GF-D8 (cell line): ENCODE measurements at regions not wholly inside any gene's neighbourhood (a gene's known extent, or its start where the extent isn't known, plus 50 kb on each side); places are given as distances from the start of the nearest gene placed in this dataset.
A peak's percentile ranks its signal among the peaks of the same experiment; 100 is the strongest.

Experiments
- DNase-seq: peaks from one replicate; lab custom pipeline; 2025; lab: John Stamatoyannopoulos, UW

DNA sequence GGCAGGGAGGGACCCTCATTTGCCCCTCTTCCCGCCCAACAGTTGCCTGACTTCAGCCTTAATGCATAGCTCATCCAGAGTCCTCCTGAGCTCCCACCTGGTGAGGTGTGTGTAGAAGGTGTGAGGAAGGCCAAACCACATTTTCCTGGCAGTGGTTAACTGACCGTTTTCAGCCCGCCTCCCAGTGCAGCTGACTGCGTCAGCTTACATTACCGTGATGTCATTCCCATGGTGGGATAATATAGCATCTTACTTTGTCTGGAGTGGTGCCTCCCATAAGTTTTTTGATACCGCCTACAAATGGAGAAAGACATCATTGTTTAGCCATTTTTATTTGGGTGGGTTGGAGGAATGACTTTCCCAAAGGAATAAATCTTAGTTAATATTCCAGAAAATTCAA, 151.9 kb downstream of the C9orf152 start:
- no peak for DNase-seq

DNA sequence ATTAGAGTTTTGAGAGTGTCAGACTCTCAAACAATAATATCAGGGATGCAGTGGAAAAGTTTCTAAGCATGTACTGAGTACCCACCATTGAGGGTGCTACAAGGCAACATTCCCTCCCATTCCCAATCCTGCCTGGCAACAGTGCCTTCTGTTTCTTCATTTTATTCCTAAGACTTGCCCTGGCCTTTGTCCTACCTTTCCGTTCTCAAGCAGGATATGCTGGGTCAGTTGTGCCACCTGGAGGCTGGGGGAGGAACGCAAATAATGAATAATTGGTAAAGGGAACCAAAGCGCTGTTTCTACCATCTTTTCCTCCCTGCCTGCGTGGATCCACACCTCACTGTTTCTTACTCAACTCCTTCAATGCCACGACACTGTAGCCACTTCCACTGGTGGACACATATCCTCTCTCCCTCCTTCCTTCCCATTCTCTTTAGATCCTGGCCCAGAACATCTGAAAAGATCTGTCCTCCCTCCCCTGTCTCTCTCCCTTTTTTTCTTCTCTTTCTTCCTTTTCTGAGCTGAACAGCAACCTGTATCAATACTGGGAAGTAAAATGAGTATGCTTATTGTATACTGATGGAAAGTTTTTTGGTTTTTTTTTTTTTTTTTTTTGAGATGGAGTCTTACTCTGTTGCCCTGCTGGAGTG, 149.5 kb downstream of the C9orf152 start:
- no peak for DNase-seq

DNA sequence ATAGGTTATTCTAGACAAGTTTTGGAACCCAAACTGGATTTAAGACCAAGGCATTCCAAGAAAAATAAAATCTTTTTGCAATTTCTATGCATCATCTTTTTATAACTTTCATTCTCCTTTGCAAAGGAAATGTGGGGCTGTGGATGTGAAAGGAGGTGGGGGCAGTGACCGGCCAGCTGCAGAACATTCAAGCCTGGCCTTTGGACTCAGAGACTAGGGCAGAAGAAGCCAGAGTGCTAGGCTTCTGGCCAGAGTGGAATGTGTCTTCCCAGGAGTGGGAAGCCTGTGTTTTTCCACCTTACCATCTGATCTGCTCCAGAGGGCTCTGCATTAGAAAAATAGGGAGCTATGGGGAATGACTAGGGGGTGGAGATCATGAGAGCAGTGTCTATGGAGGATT, 148.5 kb downstream of the C9orf152 start:
- DNase-seq: no peak

DNA sequence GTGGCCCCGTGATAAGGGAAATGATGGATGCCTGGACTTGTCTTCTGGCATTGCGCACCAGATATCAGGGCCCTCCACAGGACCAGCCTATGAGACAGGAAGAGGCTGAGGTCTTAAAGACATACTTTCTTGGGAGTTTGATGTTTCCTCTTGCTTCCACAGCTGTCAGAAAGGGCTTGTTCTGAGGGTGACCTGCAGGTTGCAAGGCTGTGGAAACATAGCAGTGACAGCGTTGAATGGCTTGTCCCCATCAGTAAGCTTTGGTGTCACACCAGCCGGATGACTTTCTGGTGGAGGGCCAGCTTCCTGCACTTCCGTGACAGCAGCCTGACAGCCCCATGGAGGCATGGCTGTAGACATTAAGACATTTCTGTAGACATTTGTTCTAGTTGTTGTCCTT, 143.2 kb downstream of the C9orf152 start:
- no peak for DNase-seq

DNA sequence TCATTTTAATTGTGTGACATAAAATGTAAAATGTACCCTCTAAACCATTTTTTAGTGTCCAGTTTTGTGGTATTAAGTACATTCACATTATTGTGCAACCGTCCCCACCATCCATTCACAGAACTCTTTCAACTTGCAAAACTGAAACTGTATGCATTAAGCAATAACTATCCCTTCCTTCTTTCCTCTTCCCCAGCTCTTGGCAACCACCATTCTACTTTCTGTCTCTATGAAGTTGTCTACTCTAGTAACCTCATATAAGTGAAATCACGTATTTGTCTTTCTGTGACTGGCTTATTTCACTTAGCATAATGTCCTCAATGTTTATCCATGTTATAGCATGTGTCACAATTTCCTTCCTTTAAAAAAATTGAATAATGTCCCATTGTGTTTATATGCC, 142.4 kb downstream of the C9orf152 start:
- DNase-seq: peak; percentile 90

DNA sequence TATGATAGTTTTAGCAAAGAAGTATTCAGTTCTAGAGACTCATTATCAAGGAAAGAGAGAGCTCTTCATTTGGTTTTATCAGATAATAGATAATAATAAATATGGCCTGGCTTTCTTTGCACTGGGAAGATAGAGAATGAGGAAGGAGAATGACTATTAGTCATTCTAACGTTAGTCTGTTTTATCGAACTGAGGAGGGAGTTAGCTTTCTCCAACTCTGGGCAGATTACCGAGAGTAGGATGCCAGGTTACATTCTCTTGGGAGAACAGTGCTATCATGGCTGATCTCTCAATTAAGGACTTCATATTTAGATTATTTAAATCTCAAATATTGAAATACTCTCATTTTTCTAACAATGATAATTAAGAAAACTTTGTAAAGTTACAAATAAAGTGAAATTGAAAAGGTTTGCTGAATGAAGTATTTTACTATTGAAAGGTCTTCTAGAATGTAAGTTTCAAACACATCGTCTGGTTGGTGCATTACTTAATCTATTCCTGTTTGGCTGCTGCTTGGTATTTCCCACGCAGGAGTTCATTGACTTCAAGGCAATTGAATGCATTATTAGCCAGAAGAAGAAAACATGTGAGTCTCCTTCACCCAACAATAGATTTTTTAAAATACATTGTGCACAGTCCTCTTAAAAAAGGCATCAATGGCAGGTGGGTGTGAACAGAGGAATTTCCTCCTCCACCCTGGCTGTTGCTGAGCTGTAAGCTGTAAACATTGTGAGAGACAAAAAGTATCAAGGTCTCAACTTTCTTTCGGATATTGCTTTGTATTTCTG, 140.8 kb downstream of the C9orf152 start:
- DNase-seq: no peak

DNA sequence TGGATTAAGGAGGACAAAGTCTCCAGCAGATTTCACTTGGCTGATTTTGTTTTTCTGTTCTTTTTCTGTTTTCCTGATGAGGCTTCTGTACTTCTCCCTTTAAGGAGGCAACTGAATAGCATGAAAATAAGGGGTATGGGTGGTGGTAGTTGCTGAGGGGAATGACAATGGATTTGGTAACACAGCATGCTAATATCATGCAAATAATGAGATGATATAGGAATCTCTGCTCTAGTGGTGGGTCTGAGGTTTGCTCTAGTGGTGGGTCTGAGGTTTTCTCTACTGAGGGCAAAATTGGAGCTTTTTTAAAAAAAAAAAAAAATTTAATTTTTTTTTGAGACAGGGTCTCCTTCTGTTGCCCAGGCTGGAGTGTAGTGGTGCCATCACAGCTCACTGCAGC, 139.7 kb downstream of the C9orf152 start:
- no peak for DNase-seq

DNA sequence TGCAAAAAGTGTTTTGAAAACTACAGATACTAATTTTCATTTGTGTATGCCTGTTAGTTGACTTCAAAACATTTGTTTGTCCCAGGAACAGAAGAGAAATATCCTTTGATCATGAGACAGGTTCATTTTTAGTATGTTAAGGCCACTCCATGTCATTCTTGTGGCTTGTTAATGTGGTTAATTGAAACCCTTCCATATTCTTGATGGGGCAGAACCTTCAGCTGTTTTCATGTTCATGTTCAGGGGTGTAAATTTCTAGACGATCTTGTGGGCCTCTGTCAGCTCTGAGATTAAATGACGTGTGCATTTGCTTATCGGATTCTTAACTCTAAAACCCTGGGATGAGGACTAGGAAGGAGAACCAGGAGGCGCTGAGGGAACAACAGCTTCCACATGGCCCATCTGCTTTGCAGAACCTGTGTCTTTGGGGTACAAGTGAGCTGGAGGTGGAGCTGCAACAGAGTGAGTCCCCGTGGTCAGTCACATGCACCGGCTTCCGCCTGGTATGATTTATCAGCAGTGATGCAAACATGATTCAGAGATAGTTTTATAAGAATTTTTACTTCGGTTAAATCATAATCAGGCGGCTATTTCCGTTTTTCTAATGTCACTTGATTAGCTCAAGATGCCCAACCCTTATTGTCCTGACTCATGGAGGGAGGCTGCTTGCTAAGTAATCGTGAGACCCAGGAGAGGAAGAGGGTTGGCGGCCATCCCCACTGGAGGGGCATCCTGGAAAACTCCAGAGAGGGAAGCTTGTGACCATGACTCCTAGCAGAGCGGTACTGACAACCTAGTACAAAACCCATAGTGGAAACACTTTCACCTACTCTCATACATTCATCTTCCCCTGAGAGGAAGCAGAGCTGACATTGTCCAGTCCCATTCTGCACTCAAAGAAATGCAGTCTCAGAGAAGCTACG, 138.4 kb downstream of the C9orf152 start:
- no peak for DNase-seq

DNA sequence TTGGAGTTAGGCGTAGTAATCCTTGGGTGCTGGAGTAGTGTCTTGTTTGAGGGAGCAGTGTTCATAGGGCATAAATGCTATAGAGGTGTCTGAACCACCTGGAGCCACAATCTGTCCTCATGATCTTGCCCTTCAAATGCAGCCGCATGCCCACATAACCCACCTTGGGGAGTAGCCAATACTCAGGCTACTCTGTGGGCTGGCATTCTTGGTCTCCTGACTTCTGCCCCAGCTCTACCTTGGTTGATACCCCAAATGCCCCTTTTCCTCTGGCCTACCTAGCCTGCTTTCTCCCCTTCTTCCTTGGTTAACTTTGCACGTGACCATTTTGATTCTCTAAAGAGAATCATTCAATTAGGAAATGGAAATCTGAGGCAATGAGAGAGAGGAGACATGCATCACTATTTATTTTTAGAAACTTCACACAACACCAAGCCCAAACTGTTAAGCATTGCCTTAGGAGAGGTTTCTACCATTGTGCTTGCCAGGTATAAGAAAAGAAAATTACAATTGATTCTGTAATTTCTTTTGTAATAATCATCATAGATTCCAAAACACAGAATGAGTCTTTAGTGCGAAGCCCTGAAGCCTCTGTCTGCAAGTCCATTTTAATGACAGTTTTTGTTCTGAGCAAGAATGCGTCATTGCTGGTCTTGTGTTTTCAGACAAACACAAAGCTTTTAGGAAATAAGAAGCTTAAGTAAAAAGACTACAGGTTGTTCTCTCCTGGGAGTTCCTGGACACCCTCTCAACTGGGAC, 135.2 kb downstream of the C9orf152 start:
- DNase-seq: no peak

DNA sequence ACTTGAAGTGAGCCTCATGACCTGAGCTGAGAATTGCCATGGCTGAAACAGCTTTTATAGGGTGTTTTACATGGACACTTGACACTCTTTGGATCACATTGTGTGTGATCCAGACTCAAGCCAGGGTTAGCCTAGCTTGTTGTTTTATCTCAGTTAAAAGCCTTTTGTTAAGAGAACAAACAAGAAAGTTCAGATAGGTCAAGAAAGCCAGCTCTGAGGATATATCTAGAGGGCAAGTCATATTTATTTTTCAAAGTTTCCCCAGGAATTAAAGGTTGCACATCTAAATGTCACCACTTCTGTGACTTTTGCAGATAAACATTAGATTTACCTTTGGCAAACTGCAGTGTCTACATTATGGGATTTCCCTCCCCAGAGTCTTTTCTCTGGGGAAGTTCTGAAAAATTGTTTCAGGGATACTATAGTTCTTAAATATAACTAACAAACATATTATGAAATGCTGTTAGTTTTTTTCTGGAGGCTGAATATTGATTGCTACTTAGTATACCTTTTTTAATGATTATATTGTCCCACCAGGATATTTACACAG, 134.5 kb downstream of the C9orf152 start:
- DNase-seq: no peak

DNA sequence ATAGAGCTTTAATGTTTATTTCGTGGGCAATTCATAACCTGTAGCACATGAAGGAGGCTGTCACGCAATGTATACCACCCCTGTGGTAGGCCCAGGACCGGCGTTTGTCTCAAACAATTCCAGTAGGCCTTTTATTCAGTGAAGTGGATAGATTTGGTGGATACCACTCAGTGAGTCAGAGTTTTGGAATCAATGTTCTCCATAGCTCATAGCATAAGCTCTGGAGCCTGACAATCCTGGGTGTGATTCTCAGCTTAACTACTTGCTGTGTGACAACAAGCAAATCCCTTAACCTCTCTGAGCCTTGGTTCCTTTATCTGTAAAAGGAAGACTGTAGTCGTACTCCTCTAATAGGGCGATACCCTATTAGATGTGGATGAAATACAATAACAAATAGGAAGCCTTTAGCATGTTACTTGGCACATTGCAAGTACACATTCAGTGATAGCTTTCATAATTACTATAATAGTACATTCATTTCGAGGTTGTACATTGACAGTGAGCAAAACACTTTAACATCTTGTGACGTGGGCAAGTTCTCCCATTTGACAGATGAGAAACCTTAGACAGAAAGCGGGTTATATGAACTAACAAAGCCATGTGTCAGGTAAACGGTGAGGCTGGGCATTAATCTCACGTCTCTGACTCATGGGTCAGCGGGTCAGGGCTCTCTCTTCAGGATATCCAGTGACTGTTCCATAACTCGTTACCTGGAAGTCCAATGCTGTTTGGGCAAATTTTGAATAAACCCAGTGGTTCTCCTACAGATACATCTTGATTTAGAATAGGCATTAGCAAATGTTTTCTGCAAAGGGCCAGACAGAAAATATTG, 130.8 kb downstream of the C9orf152 start:
- no peak for DNase-seq

DNA sequence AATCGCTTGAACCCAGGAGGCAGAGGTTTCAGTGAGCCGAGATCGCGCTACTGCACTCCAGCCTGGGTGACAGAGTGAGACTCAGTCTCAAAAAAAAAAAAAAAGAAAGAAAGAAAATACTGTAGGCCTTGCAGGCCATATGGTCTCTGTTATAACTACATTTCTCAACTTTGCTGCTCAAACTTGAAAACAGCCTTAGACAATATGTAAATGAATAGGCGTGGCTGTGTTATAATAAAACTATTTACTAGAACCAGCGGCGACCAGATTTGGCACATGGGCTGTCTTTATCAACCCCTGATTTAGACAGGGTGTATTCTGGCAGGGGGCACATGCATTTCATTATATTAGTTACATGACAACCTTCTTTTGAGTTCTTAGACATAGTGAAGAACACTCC, 130.0 kb downstream of the C9orf152 start:
- DNase-seq: no peak

DNA sequence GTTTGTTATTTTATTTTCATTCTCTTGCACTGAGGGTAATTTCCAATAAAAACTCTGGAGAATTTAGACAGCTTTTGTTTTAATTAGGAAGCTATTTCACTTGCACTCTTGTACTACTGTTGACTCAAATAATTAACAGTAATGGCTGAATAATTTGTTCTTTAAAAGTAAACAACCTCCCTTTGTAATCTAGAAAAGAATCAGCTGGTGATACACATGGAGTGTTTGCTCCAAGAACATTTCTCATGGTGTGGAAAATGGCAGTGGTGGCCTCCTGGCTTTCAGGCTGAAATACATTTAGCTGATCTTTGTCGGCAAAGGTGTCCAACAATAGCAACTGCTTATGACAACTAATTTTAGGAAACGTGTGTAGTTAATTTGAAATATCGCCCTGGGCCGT, 129.4 kb downstream of the C9orf152 start:
- DNase-seq: no peak

DNA sequence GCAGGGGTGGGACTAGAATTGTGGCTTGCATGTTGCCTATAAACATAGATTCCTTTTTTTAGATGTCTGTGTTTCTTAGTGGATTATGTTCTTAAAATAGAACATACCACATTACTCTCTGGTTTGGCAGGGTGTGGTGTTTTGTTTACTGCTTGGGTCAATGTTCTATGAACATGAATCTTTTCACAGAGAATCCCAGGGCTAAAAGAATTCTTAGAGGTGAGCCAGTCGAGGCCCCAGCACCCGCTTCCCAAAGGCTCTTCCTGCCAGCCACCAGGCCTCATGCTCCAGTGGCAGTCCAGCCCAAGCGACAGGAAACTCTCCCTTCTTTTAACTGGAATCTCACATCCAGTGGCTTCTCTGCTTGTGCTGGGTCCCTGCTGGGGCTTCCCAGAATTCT, 126.6 kb downstream of the C9orf152 start:
- DNase-seq: no peak

DNA sequence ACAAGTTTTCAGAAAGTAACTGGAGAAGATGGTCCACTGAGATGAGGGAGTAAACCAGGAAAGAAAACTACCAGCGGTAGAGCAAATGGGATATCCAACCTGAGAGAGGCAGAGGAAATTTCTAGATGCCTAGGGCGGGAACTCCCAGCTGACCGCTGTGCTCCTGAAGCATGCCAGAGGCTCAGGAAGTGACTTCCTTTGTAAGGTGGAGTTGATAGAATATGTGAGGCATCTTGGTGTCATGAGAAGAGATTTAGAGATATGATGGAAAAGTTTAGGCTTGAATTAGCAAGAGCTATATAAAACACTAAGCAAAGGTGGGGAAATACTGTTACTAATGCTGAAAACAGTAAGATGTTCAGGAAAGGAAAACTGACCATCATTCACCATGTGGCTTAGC, 124.1 kb downstream of the C9orf152 start:
- DNase-seq: no peak

DNA sequence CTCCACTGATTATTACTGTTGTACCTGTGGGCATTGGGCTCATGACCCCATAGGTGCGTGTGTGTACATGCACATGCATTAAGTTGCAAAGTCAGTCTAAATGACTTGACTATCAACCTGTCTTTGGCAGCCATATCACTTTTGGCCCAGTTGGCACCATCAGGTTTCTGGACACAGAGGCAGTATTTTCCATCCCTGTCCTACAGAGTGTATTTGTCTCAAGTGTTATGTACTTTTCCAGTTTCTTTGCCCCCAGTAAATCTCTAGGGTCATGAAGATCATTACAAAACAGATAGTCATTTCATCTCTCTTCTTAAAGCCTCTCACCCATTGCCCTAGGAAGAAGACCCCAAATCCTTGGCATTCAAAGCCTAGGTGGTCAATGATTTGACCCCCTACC, 121.4 kb downstream of the C9orf152 start:
- DNase-seq: no peak

DNA sequence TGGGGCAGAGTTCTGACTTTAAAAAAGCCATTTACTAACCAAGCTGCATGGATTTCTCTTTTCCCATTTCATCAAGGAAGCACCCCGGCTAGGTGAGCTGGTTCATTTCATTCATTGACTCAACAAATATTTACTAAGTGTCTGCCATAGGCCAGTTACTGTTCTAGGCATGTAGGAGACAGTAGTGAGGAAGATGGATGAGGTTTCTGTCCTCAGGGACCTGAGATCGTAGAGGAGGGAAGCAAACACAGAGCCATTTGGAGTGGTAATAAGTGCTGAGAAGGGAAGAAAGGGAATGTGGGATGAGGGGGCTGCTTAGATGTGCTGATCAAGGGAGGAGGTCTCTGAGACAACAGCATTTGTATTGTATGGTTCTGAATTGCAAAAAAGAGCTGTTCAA, 120.4 kb downstream of the C9orf152 start:
- DNase-seq: no peak

DNA sequence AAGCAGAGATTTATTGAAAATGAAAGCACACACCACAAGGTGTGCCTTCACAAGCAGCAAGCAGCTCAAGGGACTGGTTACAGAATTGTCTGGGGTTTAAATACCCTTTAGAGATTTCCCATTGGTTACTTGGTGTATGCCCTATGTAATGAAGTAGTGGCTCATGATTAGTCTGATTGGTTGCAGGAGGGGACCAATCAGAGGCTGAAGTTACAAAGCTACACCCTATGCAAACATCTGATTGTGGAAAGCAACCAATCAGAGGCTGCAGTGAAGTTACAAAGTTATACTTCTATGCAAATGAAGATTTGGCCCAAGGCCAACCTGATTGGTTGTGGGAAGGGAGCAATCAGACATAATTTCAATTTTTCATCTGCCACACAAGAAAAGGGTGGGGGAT, 119.9 kb downstream of the C9orf152 start:
- no peak for DNase-seq

DNA sequence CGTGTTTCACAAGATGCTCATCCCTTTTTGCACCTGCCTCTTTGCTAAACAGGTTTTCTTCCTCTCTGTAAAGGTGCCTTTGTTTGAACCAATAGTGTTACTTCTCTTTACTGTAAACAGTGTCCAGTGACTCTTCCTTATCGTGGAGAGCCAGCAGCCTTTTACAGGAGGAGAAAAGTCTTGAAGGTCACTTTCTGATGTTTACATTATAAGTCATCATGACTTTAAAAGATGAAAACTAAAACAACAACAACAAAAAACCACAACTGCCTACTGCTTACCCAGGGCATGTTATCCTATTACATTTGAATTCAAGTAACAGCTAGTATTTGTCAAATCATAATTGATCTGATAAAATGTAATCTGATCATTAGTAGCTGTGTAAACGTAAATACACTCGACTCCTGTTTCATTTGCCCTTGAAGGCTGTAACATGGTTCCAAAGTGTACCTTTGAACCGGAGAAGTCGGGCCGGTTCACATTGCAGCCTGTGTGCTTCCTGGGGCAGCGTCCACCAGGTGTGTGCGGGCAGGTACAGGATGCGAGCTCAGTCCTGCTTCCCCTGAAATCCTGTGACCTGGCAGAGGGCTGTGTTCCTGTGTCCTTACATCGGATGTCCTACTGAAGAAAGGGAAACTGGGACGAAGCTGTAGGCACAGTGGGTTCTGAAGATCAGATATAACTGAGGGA, 118.1 kb downstream of the C9orf152 start:
- DNase-seq: no peak

DNA sequence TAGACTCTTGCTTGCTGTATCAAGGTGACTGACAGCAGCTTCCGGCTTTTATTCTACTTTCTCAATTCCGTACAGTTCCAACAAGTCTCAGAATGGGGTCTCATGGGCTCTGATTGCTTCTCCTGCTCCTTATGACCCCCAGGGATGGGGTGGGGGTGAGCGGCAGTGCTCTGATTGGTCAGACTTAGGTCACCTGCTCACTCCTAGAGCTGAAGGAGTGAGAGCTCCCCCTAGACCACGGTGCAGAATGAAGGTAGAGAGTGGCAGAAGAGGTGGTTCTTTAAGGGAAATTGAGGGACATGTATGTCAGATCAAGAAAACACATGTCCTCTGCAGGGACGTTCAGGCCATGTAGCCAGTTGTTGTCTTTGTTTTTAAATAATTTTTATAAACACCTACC, 115.2 kb downstream of the C9orf152 start:
- DNase-seq: no peak
